ENCODE measurements at regions not wholly inside any gene's neighbourhood (a gene's known extent, or its start where the extent isn't known, plus 50 kb on each side); places are given as distances from the start of the nearest gene placed in this dataset.

GRCh38 chr11:29361369-29361768 lies 655.5 kb downstream of the KCNA4 start:
- TF ChIP-seq EZH2 (IDR thresholded peaks at IDR 0.05; ENCODE audit: insufficient read depth, poor library complexity, severe bottlenecking) = no peak
- no peak for TF ChIP-seq EZH2phosphoT487 (IDR thresholded peaks at IDR 0.05; ENCODE audit: insufficient read depth, low read depth)
